K562 (cell line): ENCODE measurements at regions not wholly inside any gene's neighbourhood (a gene's known extent, or its start where the extent isn't known, plus 50 kb on each side); places are given as distances from the start of the nearest gene placed in this dataset.
A peak's percentile ranks its signal among the peaks of the same experiment; 100 is the strongest.

Source experiments
- GTF2E2 ChIP-seq: fragments of 200-800 bp; sonication (Bioruptor generic); IDR thresholded peaks from 2 replicates; pipeline ENCODE4 v1.6.1; 2016; ENCODE audit warnings: missing genetic modification characterization, missing compliant biosample characterization
- HCFC1 ChIP-seq: IDR thresholded peaks from 2 replicates; pipeline ENCODE4 v1.6.1; 2012; ENCODE audit warnings: low read depth, low read length, improper control_type of control experiment
- KDM2B ChIP-seq: fragments of 250-450 bp; sonication (Bioruptor Pico); IDR thresholded peaks from 2 replicates; pipeline ENCODE4 v1.8.0; 2021; ENCODE audit warnings: mild to moderate bottlenecking, moderate library complexity
- PHF8 ChIP-seq: fragments of 200-600 bp; sonication (generic); IDR thresholded peaks from 2 replicates; pipeline ENCODE4 v1.6.1; 2012; ENCODE audit warnings: mixed run types, mild to moderate bottlenecking, inconsistent platforms, low read length, moderate library complexity, borderline replicate concordance
- RB1 ChIP-seq: fragments of 450-650 bp; IDR thresholded peaks from 2 replicates; pipeline ENCODE4 v1.6.1; 2017; ENCODE audit warnings: low read depth, mild to moderate bottlenecking
- SIX5 ChIP-seq, 2 experiments: IDR thresholded peaks; 2 replicates each; pipeline ENCODE4 v1.6.1; 2011; ENCODE audit warnings: low read length in 2 of 2, borderline replicate concordance in 1 of 2, low read depth in 1 of 2, mild to moderate bottlenecking in 1 of 2, moderate library complexity in 1 of 2; ENCODE audit not compliant: insufficient read depth in 1 of 2
- SNIP1 ChIP-seq: fragments of 450-650 bp; IDR thresholded peaks from 2 replicates; pipeline ENCODE4 v1.7.1; 2017; ENCODE audit warnings: low read depth, mild to moderate bottlenecking
- ZNF668 ChIP-seq: fragments of 250-450 bp; sonication (Bioruptor Pico); IDR thresholded peaks from 2 replicates; pipeline ENCODE4 v1.8.0; 2022; ENCODE audit warnings: mild to moderate bottlenecking, inconsistent platforms
- TF ChIP-seq, protein P1 (sequence below): fragments of 200-600 bp; sonication (generic); IDR thresholded peaks from one replicate; pipeline ENCODE4 v1.6.1; 2012; ENCODE audit warnings: mild to moderate bottlenecking, low read depth, low read length, inconsistent platforms
- TF ChIP-seq, protein P2 (sequence below): conservative IDR thresholded peaks from 2 replicates; pipeline ENCODE4 v1.6.1; 2011; ENCODE audit warnings: low read depth, mild to moderate bottlenecking, low read length; ENCODE audit not compliant: control insufficient read depth
- TF ChIP-seq, protein P3 (sequence below), 2 experiments: fragments of 450-650 bp; IDR thresholded peaks; 2 replicates each; pipeline ENCODE4 v1.6.1; 2018; ENCODE audit warnings: mild to moderate bottlenecking in 2 of 2, low read depth in 1 of 2; ENCODE audit not compliant: partially characterized antibody in 2 of 2

- TF ChIP-seq, protein P1, sequence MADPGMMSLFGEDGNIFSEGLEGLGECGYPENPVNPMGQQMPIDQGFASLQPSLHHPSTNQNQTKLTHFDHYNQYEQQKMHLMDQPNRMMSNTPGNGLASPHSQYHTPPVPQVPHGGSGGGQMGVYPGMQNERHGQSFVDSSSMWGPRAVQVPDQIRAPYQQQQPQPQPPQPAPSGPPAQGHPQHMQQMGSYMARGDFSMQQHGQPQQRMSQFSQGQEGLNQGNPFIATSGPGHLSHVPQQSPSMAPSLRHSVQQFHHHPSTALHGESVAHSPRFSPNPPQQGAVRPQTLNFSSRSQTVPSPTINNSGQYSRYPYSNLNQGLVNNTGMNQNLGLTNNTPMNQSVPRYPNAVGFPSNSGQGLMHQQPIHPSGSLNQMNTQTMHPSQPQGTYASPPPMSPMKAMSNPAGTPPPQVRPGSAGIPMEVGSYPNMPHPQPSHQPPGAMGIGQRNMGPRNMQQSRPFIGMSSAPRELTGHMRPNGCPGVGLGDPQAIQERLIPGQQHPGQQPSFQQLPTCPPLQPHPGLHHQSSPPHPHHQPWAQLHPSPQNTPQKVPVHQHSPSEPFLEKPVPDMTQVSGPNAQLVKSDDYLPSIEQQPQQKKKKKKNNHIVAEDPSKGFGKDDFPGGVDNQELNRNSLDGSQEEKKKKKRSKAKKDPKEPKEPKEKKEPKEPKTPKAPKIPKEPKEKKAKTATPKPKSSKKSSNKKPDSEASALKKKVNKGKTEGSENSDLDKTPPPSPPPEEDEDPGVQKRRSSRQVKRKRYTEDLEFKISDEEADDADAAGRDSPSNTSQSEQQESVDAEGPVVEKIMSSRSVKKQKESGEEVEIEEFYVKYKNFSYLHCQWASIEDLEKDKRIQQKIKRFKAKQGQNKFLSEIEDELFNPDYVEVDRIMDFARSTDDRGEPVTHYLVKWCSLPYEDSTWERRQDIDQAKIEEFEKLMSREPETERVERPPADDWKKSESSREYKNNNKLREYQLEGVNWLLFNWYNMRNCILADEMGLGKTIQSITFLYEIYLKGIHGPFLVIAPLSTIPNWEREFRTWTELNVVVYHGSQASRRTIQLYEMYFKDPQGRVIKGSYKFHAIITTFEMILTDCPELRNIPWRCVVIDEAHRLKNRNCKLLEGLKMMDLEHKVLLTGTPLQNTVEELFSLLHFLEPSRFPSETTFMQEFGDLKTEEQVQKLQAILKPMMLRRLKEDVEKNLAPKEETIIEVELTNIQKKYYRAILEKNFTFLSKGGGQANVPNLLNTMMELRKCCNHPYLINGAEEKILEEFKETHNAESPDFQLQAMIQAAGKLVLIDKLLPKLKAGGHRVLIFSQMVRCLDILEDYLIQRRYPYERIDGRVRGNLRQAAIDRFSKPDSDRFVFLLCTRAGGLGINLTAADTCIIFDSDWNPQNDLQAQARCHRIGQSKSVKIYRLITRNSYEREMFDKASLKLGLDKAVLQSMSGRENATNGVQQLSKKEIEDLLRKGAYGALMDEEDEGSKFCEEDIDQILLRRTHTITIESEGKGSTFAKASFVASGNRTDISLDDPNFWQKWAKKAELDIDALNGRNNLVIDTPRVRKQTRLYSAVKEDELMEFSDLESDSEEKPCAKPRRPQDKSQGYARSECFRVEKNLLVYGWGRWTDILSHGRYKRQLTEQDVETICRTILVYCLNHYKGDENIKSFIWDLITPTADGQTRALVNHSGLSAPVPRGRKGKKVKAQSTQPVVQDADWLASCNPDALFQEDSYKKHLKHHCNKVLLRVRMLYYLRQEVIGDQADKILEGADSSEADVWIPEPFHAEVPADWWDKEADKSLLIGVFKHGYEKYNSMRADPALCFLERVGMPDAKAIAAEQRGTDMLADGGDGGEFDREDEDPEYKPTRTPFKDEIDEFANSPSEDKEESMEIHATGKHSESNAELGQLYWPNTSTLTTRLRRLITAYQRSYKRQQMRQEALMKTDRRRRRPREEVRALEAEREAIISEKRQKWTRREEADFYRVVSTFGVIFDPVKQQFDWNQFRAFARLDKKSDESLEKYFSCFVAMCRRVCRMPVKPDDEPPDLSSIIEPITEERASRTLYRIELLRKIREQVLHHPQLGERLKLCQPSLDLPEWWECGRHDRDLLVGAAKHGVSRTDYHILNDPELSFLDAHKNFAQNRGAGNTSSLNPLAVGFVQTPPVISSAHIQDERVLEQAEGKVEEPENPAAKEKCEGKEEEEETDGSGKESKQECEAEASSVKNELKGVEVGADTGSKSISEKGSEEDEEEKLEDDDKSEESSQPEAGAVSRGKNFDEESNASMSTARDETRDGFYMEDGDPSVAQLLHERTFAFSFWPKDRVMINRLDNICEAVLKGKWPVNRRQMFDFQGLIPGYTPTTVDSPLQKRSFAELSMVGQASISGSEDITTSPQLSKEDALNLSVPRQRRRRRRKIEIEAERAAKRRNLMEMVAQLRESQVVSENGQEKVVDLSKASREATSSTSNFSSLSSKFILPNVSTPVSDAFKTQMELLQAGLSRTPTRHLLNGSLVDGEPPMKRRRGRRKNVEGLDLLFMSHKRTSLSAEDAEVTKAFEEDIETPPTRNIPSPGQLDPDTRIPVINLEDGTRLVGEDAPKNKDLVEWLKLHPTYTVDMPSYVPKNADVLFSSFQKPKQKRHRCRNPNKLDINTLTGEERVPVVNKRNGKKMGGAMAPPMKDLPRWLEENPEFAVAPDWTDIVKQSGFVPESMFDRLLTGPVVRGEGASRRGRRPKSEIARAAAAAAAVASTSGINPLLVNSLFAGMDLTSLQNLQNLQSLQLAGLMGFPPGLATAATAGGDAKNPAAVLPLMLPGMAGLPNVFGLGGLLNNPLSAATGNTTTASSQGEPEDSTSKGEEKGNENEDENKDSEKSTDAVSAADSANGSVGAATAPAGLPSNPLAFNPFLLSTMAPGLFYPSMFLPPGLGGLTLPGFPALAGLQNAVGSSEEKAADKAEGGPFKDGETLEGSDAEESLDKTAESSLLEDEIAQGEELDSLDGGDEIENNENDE: no peak
- TF ChIP-seq SIX5 (IDR thresholded peaks at IDR 0.05; ENCODE audit: borderline replicate concordance in 1 of 2, insufficient read depth in 1 of 2, low read depth in 1 of 2, low read length in 2 of 2) (peak; percentile 63 to 69; a peak in 3 of 4 replicates), ZNF668 (CRISPR knock-in tag) (no peak), SNIP1 (no peak), KDM2B (no peak), RB1 (no peak), GTF2E2 (tag) (no peak), HCFC1 (peak; percentile 85), PHF8 (no peak)
- TF ChIP-seq, protein P2, sequence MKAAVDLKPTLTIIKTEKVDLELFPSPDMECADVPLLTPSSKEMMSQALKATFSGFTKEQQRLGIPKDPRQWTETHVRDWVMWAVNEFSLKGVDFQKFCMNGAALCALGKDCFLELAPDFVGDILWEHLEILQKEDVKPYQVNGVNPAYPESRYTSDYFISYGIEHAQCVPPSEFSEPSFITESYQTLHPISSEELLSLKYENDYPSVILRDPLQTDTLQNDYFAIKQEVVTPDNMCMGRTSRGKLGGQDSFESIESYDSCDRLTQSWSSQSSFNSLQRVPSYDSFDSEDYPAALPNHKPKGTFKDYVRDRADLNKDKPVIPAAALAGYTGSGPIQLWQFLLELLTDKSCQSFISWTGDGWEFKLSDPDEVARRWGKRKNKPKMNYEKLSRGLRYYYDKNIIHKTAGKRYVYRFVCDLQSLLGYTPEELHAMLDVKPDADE: no peak
- TF ChIP-seq, protein P3, sequence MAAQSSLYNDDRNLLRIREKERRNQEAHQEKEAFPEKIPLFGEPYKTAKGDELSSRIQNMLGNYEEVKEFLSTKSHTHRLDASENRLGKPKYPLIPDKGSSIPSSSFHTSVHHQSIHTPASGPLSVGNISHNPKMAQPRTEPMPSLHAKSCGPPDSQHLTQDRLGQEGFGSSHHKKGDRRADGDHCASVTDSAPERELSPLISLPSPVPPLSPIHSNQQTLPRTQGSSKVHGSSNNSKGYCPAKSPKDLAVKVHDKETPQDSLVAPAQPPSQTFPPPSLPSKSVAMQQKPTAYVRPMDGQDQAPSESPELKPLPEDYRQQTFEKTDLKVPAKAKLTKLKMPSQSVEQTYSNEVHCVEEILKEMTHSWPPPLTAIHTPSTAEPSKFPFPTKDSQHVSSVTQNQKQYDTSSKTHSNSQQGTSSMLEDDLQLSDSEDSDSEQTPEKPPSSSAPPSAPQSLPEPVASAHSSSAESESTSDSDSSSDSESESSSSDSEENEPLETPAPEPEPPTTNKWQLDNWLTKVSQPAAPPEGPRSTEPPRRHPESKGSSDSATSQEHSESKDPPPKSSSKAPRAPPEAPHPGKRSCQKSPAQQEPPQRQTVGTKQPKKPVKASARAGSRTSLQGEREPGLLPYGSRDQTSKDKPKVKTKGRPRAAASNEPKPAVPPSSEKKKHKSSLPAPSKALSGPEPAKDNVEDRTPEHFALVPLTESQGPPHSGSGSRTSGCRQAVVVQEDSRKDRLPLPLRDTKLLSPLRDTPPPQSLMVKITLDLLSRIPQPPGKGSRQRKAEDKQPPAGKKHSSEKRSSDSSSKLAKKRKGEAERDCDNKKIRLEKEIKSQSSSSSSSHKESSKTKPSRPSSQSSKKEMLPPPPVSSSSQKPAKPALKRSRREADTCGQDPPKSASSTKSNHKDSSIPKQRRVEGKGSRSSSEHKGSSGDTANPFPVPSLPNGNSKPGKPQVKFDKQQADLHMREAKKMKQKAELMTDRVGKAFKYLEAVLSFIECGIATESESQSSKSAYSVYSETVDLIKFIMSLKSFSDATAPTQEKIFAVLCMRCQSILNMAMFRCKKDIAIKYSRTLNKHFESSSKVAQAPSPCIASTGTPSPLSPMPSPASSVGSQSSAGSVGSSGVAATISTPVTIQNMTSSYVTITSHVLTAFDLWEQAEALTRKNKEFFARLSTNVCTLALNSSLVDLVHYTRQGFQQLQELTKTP (IDR thresholded peaks at IDR 0.05; ENCODE audit: low read depth in 1 of 2, partially characterized antibody in 2 of 2): peak in 1 of 2 experiments; percentile 48
Measured at GRCh38 chr22:49052023-49052538, 775.6 kb downstream of the BRD1 start (continued).
